GM21619 (cell line): ENCODE measurements at regions not wholly inside any gene's neighbourhood (a gene's known extent, or its start where the extent isn't known, plus 50 kb on each side); places are given as distances from the start of the nearest gene placed in this dataset.

Experiments
- ATAC-seq: cut with Tn5 transposase; IDR thresholded peaks from one replicate; pipeline ENCODE4 v1.9.1; 2021; ENCODE audit not compliant: unreplicated experiment

DNA sequence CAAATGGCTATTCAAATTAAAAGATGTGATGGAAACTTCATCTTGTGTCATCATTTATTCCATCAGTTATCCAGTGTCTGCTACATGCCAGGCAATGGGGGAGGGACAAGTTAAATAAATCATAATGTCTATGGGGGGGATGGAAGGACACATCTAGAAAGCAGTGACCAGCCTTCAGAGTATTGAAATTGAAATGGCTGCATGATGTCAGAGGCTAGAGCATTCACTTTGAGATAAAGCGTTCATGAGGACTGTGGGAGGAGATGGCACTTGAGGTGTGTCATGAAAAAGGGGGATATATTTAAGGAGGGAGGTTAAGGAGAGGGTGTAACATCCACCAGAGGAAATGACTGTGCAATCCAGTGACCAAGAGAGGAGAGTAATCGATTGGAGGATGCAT lies 50.6 kb downstream of the SLIT2 start:
- no peak for ATAC-seq

DNA sequence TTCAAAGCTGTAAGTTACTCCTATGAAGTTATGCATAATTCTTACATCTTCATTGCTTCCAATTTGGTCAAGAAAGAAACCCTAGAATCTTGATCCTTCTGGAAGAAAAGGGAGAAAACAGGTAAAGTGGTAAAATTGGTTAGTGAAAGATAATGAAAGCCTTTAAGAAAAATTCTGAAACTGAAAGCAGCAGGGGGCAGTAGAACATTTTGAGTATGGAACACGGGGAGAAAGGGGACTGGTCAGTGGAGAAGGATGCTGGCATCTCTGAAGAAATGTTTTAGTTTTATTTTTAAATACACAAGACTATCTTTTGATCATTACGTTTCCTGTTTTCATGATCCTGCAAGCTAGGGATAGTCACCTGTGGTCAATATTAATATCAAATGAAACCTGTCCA lies 54.3 kb downstream of the SLIT2 start:
- no peak for ATAC-seq

DNA sequence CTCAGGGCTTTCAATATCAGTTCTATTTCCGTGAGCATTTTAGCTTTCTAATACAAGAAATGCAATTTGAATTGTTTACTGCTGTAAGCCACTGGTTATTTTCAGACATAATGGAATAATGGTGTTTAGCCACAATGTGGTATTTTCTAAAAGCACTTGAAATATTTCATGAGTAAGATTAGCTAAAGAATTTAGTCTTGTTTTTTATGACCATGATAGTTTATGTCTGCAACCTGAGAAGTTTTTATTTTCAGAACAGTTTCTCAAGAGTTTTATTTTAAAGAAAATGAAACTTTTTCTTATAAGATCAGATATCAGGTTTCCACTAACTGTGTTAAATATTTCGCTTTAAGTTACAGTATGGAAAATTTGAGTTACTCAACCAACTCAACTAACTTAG lies 60.2 kb downstream of the SLIT2 start:
- ATAC-seq = no peak

DNA sequence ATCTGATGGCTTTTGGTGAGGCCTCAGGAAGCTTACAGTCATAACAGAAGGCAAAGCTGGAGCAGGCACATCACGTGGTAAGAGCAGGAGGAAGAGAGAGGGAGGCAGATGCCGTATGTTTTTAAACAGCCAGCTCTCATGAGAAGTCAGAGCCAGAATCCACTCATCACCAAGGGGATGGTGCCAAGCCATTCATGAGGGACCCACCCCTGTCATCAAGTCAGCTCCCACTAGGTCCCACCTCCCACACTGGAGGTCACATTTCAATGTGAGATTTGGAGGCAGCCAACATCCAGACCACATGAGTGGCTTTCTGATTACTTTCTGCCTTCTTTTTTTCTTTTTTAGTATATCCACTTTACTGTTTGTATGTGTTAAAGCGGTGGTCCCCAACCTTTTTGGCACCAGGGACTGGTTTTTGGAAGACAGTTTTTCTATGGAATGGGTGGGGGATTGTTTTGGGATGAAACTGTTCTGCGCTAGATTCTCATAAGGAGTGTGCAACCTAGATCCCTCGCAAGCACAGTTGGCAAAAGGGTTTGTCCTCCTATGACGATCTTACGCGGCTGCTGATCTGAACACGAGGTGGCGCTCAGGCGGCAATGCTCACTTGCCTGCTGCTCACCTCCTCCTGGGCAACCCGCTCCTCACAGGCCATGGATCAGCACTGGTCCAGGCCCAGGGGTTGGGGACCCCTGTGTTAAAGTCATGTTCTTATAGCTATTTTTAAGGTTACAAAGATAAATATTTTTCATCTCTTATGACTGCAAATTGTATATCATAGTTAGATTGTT lies 61.7 kb downstream of the SLIT2 start:
- peak; percentile 64 for ATAC-seq

DNA sequence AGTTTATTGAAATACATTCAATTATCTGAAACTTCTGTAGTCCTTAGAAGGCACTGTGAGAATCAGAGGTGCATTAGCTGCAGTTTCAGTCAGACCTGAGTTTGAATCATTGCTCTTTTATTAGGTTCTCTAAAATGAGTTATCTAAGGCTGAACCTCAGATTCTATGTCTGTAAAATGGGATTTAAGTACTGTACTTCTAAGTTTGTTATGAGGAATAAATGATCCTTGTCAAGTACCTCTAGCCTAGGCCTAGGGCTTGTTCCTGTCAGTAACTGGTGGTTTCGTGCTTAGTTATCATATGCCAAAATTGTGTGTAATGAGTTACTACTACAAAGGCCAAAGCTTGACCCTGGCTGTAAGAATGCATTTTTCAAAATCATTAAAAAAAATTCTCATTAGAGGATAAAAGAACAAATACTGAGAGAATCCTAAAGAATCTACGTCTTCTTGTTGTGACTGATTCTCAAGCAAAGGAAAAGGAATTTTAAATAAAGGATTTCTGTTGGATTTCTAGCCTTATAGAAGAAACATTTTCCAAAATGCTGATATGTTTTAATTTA lies 65.8 kb downstream of the SLIT2 start:
- no peak for ATAC-seq

DNA sequence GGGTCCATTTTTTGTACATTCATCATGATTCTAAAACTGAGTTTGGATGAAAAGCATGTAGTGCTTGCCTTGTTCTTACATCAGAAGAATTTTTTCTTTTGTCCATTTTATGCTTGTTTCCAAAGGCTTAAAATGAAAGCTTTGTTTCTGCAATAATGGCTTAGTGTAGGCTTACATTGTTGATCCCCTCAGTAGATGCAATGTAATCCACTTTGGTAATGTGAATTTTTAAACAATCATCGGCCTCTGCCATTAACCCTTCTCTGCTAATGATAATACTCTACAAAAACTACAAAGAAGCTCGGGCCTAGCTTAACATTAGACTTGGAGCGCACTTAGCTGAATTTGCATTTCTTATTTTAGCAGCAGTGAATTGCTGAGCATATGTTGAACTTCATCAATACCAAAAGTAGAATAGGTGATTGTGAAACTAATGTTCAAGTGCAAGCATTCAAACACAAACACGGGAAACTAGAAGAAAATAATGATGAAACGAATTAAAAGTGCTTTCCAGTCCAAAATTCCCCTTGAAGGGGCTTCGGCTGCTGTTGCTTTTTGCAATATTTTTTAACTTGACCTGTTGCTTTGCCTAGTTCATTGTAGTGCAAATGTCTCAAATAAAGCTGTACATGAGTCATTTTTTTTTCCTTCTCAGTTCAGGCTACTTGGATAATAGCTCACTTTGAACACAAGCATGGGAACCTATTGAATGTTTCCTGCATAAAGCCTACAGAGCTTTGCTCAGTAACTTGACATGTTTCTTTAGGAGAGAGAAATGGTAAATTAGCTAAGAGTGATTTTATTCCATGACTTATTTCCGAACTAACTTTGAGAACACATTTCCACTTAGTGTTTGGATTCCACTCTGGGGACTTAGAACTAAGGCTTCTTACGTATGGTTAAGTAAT lies 66.5 kb downstream of the SLIT2 start:
- ATAC-seq = no peak

DNA sequence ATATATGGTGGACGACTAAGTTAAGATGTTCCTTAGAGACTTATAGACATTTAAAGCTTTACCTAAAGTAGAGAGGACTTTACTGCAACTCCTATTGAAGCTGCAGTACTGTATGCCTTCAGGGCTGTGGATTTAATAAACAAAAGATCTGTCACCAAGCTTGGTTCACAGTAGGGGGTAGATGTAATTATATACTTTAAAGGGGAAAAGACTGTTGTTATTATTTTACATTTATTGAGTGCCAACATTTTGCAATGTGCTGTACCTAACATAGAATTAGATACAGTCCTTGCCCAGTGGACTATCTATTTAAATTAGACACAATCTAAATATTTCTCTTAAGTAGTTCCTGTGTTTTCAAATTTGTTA lies 67.2 kb downstream of the SLIT2 start:
- ATAC-seq = no peak

DNA sequence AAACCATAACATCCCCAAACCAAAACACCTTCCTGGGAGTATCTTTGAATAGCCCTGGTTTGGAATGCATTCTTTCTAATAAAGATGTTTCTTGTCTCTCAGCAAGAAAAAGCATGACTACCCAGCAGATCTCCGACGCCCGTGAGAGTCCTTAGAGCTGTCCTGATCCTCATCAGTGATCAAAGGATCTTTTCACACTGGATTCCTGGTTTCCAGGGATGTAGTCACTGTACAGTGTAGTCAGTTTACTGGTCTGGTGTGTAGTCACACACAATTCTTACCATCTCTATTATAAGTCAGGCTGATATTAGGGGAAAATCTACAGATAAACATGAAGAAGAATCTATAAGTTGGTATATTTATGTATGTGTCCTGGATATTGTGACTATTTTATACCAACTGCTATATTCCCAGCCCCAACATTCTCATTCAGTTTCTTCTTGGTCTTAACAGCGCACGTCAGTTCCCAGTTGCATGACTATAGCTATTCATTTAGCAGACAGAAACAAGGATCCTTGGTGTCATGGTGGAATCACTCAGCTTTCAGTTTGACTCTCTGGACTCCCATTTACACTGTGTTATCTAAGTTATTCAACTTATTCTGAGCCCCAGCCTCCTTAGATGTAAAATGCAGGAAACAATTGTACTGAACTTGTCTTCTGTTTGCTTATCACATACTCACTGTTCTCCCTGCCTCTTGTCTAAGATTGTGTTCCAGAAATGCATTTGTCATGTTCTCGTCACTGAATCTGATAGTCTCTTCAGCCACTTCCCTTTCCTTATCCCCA lies 68.3 kb downstream of the SLIT2 start:
- ATAC-seq = no peak

DNA sequence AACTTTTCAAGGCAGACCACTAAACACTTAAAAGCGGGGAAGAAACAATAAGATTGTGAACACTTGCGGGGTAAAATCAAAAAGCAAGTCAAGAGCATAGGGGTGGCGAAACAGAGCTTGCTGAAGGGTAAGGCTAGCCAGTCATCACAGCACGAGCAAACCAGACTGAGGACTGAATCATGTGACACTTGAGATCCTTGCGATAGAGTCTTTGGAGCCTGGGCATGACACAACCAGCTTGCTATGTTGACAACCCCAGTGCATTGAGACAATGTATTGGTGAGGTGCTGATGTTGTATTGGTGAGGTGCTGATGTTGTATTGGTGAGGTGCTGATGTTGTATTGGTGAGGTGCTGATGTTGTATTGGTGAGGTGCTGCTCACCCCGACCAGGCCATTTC lies 72.3 kb downstream of the SLIT2 start:
- no peak for ATAC-seq

DNA sequence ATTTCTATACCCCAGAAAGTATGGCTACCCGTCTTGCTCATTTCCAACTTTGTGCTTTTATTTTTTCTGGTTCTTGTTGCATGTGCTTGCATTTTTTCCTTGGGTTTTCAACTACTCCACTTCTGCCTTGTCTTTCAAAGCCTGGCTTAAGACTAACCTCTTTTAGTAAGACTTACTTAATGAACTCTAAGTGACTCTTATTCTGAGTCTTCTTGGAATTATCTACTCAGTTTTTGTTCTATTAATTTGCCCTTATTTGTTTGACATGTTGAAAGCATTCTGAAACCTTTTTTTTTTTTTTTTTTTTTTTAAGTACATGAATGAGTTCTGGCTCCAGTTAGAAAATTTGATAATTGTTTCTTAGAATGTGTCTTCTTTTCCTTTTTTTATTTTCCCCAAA lies 74.8 kb downstream of the SLIT2 start:
- ATAC-seq = no peak

DNA sequence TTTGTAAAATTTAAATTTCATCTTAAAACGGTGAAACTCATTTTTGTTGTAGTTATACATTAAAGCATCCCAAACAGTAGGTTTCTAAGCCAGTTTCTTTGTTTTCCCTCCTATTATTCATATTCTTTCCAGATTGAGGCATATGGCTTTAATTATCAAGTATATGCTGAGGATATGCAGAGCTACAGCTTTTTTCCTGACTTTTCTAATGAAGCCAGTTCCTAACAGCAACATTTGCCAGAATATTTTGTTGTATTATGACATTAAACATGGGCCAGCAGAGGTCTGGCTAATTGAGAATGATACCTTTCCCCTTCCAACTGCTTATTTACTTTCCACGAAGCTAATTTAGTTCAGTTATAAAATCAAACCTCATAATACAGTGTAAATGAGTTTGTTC lies 75.3 kb downstream of the SLIT2 start:
- ATAC-seq = no peak

DNA sequence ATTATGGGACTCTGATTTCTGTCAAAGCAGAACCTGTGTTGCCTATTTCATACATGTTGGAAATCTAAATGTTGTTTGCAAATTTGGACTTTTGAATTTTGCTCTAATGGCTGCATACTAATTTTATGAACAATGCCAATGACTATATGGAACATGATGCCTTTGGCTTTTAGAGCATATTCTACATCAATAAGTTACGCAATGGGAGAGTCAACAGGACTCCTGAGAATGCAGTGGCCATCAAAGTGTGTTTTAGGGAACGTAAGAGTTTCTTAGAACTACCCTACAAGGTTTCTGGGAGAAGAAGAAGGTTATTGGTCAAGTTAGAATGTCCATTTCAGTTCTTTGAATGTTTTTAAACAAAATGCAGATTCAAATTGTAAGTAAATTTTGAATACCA lies 76.1 kb downstream of the SLIT2 start:
- ATAC-seq = no peak

DNA sequence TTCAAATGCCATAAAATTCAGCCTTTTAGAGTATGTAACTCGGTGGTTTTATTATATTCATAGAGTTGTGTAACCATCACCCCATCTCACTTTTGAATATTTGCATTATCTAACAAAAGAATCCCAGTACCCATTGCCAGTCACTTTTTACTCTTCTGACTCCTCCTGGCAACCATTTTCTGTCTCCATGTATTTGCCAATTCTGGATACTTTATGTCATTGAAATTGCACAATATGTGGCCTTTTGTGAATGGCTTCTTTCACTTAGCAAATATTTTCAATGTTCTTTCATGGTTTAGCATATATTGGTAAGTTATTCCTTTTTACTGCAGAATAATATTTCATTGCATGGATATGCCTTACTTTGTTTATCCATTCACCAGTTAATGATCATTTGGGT lies 79.9 kb downstream of the SLIT2 start:
- no peak for ATAC-seq

DNA sequence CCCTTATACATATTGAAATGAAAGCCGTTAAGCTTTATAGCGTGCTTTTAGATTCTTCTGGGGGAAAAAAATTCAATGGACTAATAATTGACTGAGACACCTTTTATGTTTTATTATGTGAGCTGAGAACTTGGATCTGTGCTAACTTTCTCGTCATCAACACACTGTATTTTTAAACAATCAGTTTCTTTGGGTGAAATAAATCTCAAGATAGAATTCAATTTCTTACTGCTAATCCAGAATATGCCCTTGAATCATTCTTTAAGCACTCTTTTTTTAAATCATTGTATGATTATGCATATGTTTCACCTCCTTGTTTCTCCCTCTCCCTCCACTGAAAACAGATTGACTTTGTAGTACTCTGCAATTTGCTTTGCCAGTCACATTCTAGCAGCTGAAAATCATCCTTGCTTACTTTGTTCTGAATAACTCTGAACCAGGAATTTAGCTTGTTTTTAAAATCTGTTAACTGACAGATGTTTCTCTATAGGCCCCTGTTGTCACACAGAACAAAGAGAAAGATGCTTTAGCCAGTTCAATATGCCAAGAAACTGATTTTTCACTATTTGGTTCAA lies 81.5 kb downstream of the SLIT2 start:
- ATAC-seq = no peak

DNA sequence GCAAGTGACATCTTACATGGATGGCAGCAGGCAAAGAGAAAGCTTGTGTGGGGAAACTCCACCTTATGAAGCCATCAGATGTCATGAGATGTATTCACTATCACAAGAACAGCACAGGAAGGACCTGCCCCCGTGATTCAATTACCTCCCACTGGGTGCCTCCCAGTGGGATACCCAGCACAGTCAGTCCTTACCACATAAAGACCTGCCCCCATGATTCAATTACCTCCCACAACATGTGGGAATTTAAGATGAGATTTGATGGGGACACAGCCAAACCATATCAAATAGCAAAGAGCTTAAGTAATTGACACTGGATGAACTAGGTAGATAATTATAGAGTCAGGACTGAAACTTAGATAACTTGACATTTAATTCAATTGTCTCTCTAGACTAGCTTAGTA lies 85.6 kb downstream of the SLIT2 start:
- no peak for ATAC-seq

DNA sequence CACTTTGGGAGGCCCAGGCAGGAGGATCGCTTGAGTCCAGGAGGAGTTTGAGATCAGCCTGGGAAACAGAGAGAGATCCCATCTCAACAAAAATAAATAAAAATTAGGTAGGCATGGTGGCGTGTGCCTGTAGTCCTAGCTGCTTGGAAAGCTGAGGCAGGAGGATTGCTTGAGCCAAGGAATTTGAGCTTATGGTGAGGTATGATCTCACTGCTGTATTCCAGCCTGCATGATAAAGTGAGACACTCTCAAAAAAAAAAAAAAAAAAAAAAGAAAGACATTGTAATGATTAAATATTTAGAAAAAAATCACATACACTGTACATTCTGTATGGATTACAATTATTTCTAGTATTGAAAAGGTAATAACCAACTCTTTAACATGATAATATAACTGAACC lies 87.1 kb downstream of the SLIT2 start:
- ATAC-seq = no peak

DNA sequence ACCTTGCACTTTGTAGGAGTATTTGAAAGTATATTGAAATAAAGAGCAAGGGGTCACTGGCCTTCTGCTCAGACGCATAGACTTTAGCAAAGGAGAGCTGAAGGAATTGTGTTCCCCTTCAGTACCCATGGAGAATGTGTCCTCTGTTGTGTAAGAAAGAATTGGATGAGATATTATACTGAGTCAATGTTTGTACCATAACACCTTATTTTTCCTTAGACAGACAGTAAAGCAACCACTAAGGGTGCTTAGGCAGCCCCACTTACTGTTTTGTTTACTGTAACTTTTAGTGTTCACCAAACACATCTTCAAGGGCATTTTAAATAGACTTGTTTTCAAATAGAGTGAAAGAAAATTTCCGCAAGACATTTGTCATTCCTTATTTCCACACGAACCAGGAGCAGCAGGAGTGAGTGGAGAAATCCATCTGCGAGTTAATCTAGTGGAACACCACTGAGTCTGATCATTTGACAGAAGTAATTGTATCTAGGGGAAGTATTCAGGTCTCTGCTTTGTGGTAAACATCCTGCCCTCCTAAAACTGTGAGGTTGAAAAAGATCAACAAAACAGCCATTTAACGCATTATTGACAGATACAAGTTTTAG lies 89.5 kb downstream of the SLIT2 start:
- ATAC-seq = no peak

DNA sequence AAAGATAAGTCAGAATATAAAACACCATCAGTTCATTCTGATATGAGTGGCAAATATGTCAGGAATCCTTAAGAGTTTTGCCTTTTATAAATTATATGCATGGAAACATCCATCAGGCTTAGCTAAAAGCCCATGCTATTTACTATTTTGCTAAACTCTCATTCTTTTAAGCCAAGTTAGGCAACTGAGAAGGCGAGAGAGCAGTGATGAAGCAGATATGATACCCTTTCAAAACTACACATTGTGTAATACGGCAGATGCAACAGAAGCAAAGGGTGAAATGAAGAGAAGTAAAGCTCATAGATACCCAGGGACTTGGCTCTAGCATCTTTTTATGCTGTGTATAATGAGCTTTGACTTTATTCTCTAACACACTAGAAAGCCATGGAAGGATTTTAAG lies 95.8 kb downstream of the SLIT2 start:
- ATAC-seq = no peak

DNA sequence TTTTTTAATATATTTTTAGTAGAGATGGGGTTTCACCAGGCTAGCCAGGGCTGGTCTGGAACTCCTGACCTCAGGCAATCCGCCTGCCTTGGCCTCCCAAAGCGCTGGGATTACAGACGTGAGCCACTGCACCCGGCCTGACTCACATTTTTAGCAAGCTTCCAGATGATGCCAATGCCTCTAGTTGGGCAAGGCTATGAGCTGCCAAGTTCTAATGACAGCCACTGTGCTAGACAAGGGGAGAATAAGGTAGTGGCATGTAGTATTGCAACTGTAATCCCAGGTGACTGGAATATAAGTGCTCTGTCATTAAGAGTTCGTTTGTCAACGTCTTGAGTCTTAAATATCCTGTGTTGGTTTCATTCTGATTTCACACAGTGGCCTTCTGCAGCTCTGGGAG lies 96.7 kb downstream of the SLIT2 start:
- no peak for ATAC-seq

DNA sequence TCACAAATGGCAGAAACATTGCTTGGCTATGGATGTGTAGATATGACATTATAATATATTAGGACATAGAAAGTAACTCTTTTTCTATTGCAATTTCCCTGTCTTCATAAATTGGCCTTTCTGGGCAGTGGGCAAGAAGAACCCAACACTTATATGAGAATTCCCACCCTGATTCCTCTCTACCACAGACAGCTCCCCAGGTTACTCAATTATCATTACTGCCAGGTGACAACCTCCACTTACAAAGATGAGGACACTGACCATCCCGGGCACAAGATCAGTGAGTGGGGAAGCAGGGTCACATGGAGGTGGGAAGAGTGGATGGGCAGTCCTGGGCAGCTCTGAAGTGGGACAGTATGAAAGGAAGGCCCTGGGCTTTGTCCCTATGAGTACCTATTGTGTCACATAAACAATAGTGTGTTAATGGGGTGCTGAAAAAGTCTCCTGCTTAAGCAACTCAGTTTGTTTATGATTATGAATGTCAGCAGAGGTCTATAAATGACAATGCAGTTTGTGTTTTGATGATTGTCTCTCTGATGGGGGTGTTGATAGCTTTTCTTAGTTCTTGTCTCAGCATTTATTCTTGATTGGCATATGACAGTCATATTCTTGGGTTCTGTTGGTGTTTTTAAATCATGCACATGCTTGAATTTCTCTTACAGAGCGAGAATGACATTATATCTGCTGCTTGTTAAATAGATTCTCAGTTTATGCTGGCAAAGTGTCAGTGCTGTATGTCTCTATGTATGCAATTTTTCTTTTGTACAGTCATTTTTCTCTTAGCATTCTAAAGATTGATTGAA lies 99.9 kb downstream of the SLIT2 start:
- no peak for ATAC-seq
